K562 (cell line): ENCODE measurements at regions not wholly inside any gene's neighbourhood (a gene's known extent, or its start where the extent isn't known, plus 50 kb on each side); places are given as distances from the start of the nearest gene placed in this dataset.

ENCODE experiments used
- ATAC-seq: fragments of 200-7000 bp; cut with Tn5 transposase; 3 replicates; pipeline ENCODE4 v1.9.1; 2020; ENCODE audit warnings: moderate library complexity
- BruUV-seq: library from RNA; stranded (reverse); fragments of 400-500 nt; replicated peaks from 2 replicates; lab custom pipeline; 2021; lab: Mats Ljungman, UMichigan
- CTCF ChIA-PET: fragments of 300-600 bp; formaldehyde crosslinking; extraction: SDS; loops from one replicate; lab custom pipeline; 2021; ENCODE audit warnings: low intra/inter-chr PET ratio; lab: Yijun Ruan, JAX
- POLR2A ChIA-PET: fragments of 300-600, 350-650 bp; sonication (Branson Sonifier 250); formaldehyde crosslinking; extraction: SDS; loops from one replicate; lab custom pipeline; 2021; ENCODE audit warnings: antibody characterized with exemption, inconsistent platforms; lab: Yijun Ruan, JAX
- DNase-seq, 4 experiments: peaks; one replicate each; pipeline versions ENCODE4 v3.0.0 to v3.0.0-alpha.2; 2011 to 2018; ENCODE audit warnings: low spot score in 3 of 4, mixed read lengths in 3 of 4; ENCODE audit errors: extremely low read depth in 1 of 4
- FAIRE-seq: peaks from 2 replicates; lab custom pipeline; 2011; peaks lifted over from hg19 to GRCh38; lab: Jason Lieb, UNC
- H2AFZ ChIP-seq: 2 replicates; pipeline ENCODE4 v1.6.0; 2011; ENCODE audit warnings: low read depth, low read length, control low read depth, inconsistent platforms
- H3K27ac ChIP-seq: fragments of 200-600 bp; 3 replicates; pipeline ENCODE4 v1.8.0; 2011; ENCODE audit warnings: low read depth, mild to moderate bottlenecking, control low read depth, inconsistent platforms, low read length, moderate library complexity, mixed read lengths; ENCODE audit errors: extremely low read depth
- H3K27me3 ChIP-seq, 2 experiments: fragments of 300-600 bp in 1 of 2; 2 replicates in 1 of 2; 3 replicates in 1 of 2; pipeline versions ENCODE4 v1.6.0 to v1.8.0; 2011; ENCODE audit warnings: inconsistent platforms in 2 of 2, low read length in 2 of 2, mild to moderate bottlenecking in 1 of 2, mixed read lengths in 1 of 2, moderate library complexity in 1 of 2; ENCODE audit not compliant: control insufficient read depth in 2 of 2, insufficient read depth in 2 of 2
- H3K36me3 ChIP-seq: fragments of 300-600 bp; 3 replicates; pipeline ENCODE4 v1.8.0; 2011; ENCODE audit warnings: mild to moderate bottlenecking, low read length, inconsistent platforms; ENCODE audit not compliant: control insufficient read depth, insufficient read depth
- H3K4me1 ChIP-seq, 2 experiments: fragments of 200-600 bp in 1 of 2; replicated peaks in 1 of 2; 2 replicates in 1 of 2; 3 replicates in 1 of 2; pipeline versions ENCODE4 v1.5.1 to v1.8.0; 2011; ENCODE audit warnings: inconsistent platforms in 2 of 2, low read length in 2 of 2, mild to moderate bottlenecking in 1 of 2, mixed read lengths in 1 of 2, moderate library complexity in 1 of 2; ENCODE audit not compliant: control insufficient read depth in 2 of 2, insufficient read depth in 2 of 2
- H3K4me2 ChIP-seq: 2 replicates; pipeline ENCODE4 v1.6.1; 2011; ENCODE audit warnings: low read length, control low read depth, inconsistent platforms, mixed read lengths; ENCODE audit not compliant: insufficient read depth
- H3K4me3 ChIP-seq: fragments of 200-600 bp; sonication (generic), shearing (Covaris generic); 2 replicates; pipeline ENCODE4 v1.5.1; 2016; ENCODE audit warnings: control low read depth, inconsistent platforms
- H3K79me2 ChIP-seq: fragments of 200-600 bp; 3 replicates; pipeline ENCODE4 v1.8.0; 2011; ENCODE audit warnings: low read length, inconsistent platforms; ENCODE audit not compliant: control insufficient read depth, insufficient read depth
- H3K9ac ChIP-seq, 2 experiments: 2 replicates each; pipeline versions ENCODE4 v1.6.0 to v1.6.1; 2011; ENCODE audit warnings: low read depth in 2 of 2, low read length in 2 of 2, control low read depth in 1 of 2, inconsistent platforms in 1 of 2, mild to moderate bottlenecking in 1 of 2, mixed read lengths in 1 of 2; ENCODE audit not compliant: insufficient read depth in 1 of 2
- H3K9me1 ChIP-seq: one replicate; pipeline ENCODE4 v1.6.0; 2011; ENCODE audit warnings: inconsistent platforms, mild to moderate bottlenecking, low read length, moderate library complexity; ENCODE audit not compliant: control insufficient read depth, insufficient read depth
- H3K9me3 ChIP-seq: replicated peaks from 2 replicates; pipeline ENCODE4 v1.5.1; 2011; ENCODE audit warnings: low read depth, low read length, inconsistent platforms; ENCODE audit not compliant: control insufficient read depth, insufficient read depth
- H4K20me1 ChIP-seq: replicated peaks from 2 replicates; pipeline ENCODE4 v1.6.1; 2011; ENCODE audit warnings: low read length, inconsistent platforms, mixed read lengths; ENCODE audit not compliant: control insufficient read depth, insufficient read depth
- BRD9 ChIP-seq: fragments of 450-650 bp; IDR thresholded peaks from 2 replicates; pipeline ENCODE4 v1.6.1; 2018; ENCODE audit warnings: low read depth; ENCODE audit not compliant: partially characterized antibody
- FOXK2 ChIP-seq, 2 experiments: fragments of 450-650 bp; IDR thresholded peaks in 1 of 2; conservative IDR thresholded peaks in 1 of 2; 2 replicates each; pipeline ENCODE4 v1.6.1; 2016; ENCODE audit warnings: low read depth in 2 of 2, mild to moderate bottlenecking in 1 of 2
- MCM2 ChIP-seq: fragments of 450-650 bp; IDR thresholded peaks from 2 replicates; pipeline ENCODE4 v1.6.1; 2017; ENCODE audit warnings: low read depth, mild to moderate bottlenecking
- NR1H2 ChIP-seq: sonication (generic); formaldehyde crosslinking; IDR thresholded peaks from 2 replicates; pipeline ENCODE4 v1.4.0; 2020; ENCODE audit warnings: mild to moderate bottlenecking, missing genetic modification reagents
- RB1 ChIP-seq: fragments of 450-650 bp; IDR thresholded peaks from 2 replicates; pipeline ENCODE4 v1.6.1; 2017; ENCODE audit warnings: low read depth, mild to moderate bottlenecking
- RHOXF2B ChIP-seq: fragments of 250-450 bp; sonication (Bioruptor Pico); conservative IDR thresholded peaks from 2 replicates; pipeline ENCODE4 v1.5.1; 2021
- SAFB ChIP-seq: fragments of 200-400 bp; formaldehyde crosslinking; IDR thresholded peaks from 2 replicates; pipeline ENCODE4 v1.6.1; 2017; ENCODE audit warnings: low read depth, low read length, borderline replicate concordance
- SMAD4 ChIP-seq: fragments of 250-450 bp; sonication (Bioruptor Pico); conservative IDR thresholded peaks from 2 replicates; pipeline ENCODE4 v1.8.0; 2021; ENCODE audit warnings: inconsistent platforms, mild to moderate bottlenecking, moderate library complexity
- SREBF1 ChIP-seq: fragments of 150-350 bp; IDR thresholded peaks from 2 replicates; pipeline ENCODE4 v1.6.1; 2014; ENCODE audit warnings: antibody characterized with exemption, low read depth, low read length, borderline replicate concordance
- TFAM ChIP-seq: fragments of 250-450 bp; sonication (Bioruptor Pico); conservative IDR thresholded peaks from 2 replicates; pipeline ENCODE4 v1.5.0; 2021; ENCODE audit warnings: mild to moderate bottlenecking, moderate library complexity
- ZNF384 ChIP-seq: IDR thresholded peaks from 2 replicates; pipeline ENCODE4 v1.6.1; 2012; ENCODE audit warnings: low read depth, low read length, improper control_type of control experiment
- ZNF75A ChIP-seq: fragments of 450-650 bp; formaldehyde crosslinking; IDR thresholded peaks from 2 replicates; pipeline ENCODE4 v1.4.0; 2020; ENCODE audit warnings: mild to moderate bottlenecking
- WGBS: fragments of 100-300 bp; shearing (Covaris generic); methylation state at CpG from one replicate; pipeline ENCODE4 v1.1.6; 2016; ENCODE audit warnings: low coverage, mixed read lengths; ENCODE audit not compliant: insufficient coverage; ENCODE audit errors: missing lambda C conversion rate; 5-methylcytosine and 5-hydroxymethylcytosine counted together
- in situ Hi-C: fragments of 300-500 bp; cut with MboI; formaldehyde crosslinking; loops from 4 replicates; pipeline ENCODE4 v1.15.0; 2018; ENCODE audit warnings: inconsistent platforms, mixed read lengths
- intact Hi-C: fragments of 100-400 bp; cut with micrococcal nuclease; formaldehyde crosslinking; loops from 2 replicates; pipeline ENCODE4 v1.14.2; 2022
- TF ChIP-seq, protein P1 (sequence below): fragments of 450-650 bp; IDR thresholded peaks from 2 replicates; pipeline ENCODE4 v1.6.1; 2016; ENCODE audit warnings: antibody characterized with exemption

DNA sequence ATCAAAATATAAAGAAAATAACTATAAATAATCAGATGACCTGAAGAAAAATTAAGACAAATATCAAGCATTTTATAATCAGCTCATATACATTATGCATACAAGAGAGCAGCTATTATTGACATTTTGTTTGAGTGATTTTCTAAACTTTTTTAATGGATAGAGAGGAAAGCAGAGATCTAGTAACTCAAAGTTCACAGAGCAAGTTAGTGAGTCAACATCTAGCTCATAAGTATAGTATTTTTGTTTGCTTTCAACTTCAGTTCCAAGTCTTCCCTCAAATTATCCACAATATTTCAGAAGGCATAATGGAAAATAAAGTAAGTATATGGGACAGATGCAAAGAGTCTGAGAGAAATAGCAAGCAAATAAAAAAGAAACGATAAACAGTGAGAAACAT lies 470.1 kb upstream of the ALCAM start:
- Histone ChIP-seq H3K79me2 (no peaks in the 10 kb centered on the region), H3K27me3 (no peaks in the 10 kb centered on the region), H2AFZ (no peak overlapping the region), H3K4me1 (no peaks in the 10 kb centered on the region), H3K4me3 (no peak overlapping the region), H4K20me1 (no peaks in the 10 kb centered on the region), H3K9me1 (no peaks in the 10 kb centered on the region), H3K27ac (no peak overlapping the region), H3K4me2 (no peak overlapping the region), H3K9ac (no peak overlapping the region)
- in situ Hi-C loops (no loop called here), intact Hi-C loops (no loop called here)
- ChIA-PET POLR2A (no interaction called here), CTCF (no interaction called here)
- ATAC-seq = no peak
- no peak for FAIRE-seq
- no TSS peak for BruUV-seq
- WGBS = 0% methylated on average over 1 of the region's 1 CpG
- no peak for TF ChIP-seq RHOXF2B (CRISPR knock-in tag)
- TF ChIP-seq ZNF384 = no peak
- TF ChIP-seq FOXK2 (conservative IDR thresholded peaks at IDR 0.05 in 1 of 2, IDR thresholded peaks at IDR 0.05 in 1 of 2; ENCODE audit: low read depth in 2 of 2) = no peak
- no peak for TF ChIP-seq NR1H2 (CRISPR knock-in tag)
- no peak for TF ChIP-seq SAFB
- TF ChIP-seq, protein P1, sequence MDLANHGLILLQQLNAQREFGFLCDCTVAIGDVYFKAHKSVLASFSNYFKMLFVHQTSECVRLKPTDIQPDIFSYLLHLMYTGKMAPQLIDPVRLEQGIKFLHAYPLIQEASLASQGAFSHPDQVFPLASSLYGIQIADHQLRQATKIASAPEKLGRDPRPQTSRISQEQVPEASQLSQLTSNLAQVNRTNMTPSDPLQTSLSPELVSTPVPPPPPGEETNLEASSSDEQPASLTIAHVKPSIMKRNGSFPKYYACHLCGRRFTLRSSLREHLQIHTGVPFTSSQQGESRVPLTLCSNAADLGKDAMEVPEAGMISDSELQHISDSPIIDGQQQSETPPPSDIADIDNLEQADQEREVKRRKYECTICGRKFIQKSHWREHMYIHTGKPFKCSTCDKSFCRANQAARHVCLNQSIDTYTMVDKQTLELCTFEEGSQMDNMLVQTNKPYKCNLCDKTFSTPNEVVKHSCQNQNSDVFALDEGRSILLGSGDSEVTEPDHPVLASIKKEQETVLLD = no peak
- no peak for TF ChIP-seq TFAM (CRISPR knock-in tag)
- TF ChIP-seq RB1 = no peak
- TF ChIP-seq SMAD4 (CRISPR knock-in tag) = no peak
- TF ChIP-seq BRD9 = no peak
- no peak for TF ChIP-seq ZNF75A
- TF ChIP-seq MCM2 = no peak
- no peak for TF ChIP-seq SREBF1
- TF ChIP-seq, all 486 proteins: peak for 0
- no peaks in the 10 kb centered on the region for H3K36me3 ChIP-seq
- DNase-seq = no peak
- H3K9me3 ChIP-seq = no peaks in the 10 kb centered on the region
